ENCODE measurements at regions not wholly inside any gene's neighbourhood (a gene's known extent, or its start where the extent isn't known, plus 50 kb on each side); places are given as distances from the start of the nearest gene placed in this dataset.

- Histone ChIP-seq H3K27me3 (ENCODE audit: insufficient read depth, poor library complexity, severe bottlenecking) (no peaks in the 10 kb centered on the region), H3K4me3 (replicated peaks; ENCODE audit: insufficient read depth, low read length) (no peak overlapping the region), H3K27ac (replicated peaks) (no peak overlapping the region)
- TF ChIP-seq SPI1 (IDR thresholded peaks at IDR 0.05; ENCODE audit: borderline replicate concordance, low read depth), result no peak
- no peak for TF ChIP-seq CTCF (IDR thresholded peaks at IDR 0.05; ENCODE audit: insufficient read depth, low read length)
- TF ChIP-seq GABPA (IDR thresholded peaks at IDR 0.05; ENCODE audit: low read depth), result no peak
- TF ChIP-seq POLR2AphosphoS5 (IDR thresholded peaks at IDR 0.05; ENCODE audit: low read depth), result no peak
- TF ChIP-seq REST (IDR thresholded peaks at IDR 0.05; ENCODE audit: insufficient replicate concordance, low read depth), result no peak
- DNase-seq (ENCODE audit: low read depth in 1 of 2, low spot score in 1 of 2), result no peak
Observed at GRCh38 chr1:90544356-90544755, 172.7 kb downstream of the BARHL2 start.

GRCh38 chr1:90537606-90538362, 179.3 kb downstream of the BARHL2 start:
- H3K27me3 ChIP-seq (ENCODE audit: insufficient read depth, poor library complexity, severe bottlenecking), result no peaks in the 10 kb centered on the region
- no peak for DNase-seq (ENCODE audit: low read depth in 1 of 2, low spot score in 1 of 2)
- H3K27ac ChIP-seq (replicated peaks), result no peak overlapping the region
- H3K4me3 ChIP-seq (replicated peaks; ENCODE audit: insufficient read depth, low read length), result no peak overlapping the region
- TF ChIP-seq CTCF (IDR thresholded peaks at IDR 0.05; ENCODE audit: insufficient read depth, low read length), result no peak
- TF ChIP-seq SPI1 (IDR thresholded peaks at IDR 0.05; ENCODE audit: borderline replicate concordance, low read depth), result no peak
- no peak for TF ChIP-seq REST (IDR thresholded peaks at IDR 0.05; ENCODE audit: insufficient replicate concordance, low read depth)

- TF ChIP-seq GABPA (IDR thresholded peaks at IDR 0.05; ENCODE audit: low read depth) (no peak), POLR2AphosphoS5 (IDR thresholded peaks at IDR 0.05; ENCODE audit: low read depth) (no peak), CTCF (IDR thresholded peaks at IDR 0.05; ENCODE audit: insufficient read depth, low read length) (no peak), SPI1 (IDR thresholded peaks at IDR 0.05; ENCODE audit: borderline replicate concordance, low read depth) (no peak), REST (IDR thresholded peaks at IDR 0.05; ENCODE audit: insufficient replicate concordance, low read depth) (no peak)
- Histone ChIP-seq H3K27me3 (ENCODE audit: insufficient read depth, poor library complexity, severe bottlenecking) (no peaks in the 10 kb centered on the region), H3K4me3 (replicated peaks; ENCODE audit: insufficient read depth, low read length) (no peak overlapping the region), H3K27ac (replicated peaks) (no peak overlapping the region)
- DNase-seq (ENCODE audit: low read depth in 1 of 2, low spot score in 1 of 2), result no peak
Observed at GRCh38 chr1:90534663-90535295, 182.3 kb downstream of the BARHL2 start.

Measured in HL-60 (cell line).